GM21526 (cell line): ENCODE measurements at regions not wholly inside any gene's neighbourhood (a gene's known extent, or its start where the extent isn't known, plus 50 kb on each side); places are given as distances from the start of the nearest gene placed in this dataset.
"Not testable (repeated sequence)": the region's sequence is repeated elsewhere in the genome, so short reads cannot be mapped to it uniquely, and the experiment has no call there.

Source experiments
- ATAC-seq: cut with Tn5 transposase; IDR thresholded peaks from one replicate; pipeline ENCODE4 v1.9.1; 2021; ENCODE audit warnings: moderate library complexity; ENCODE audit not compliant: unreplicated experiment, low FRiP score

DNA sequence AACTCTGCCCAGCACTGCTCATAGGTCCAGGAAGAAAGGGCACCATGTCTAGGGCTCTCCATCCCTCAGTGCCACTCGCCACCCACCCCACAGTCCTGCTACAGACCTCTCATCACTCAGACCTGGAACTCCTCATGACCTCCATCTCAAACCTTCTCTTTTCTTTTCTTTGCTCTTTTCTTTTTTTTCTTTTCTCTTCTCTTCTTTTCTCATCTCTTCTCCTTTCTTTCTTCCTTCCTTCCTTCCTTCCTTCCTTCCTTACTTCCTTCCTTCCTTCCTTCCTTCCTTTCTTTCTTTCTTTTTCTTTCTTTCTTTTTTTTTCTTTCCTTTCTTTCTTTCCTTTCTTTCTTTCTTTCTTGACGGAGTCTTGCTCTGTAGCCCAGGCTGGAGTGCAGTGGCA lies 122.2 kb downstream of the KLF6 start:
- no peak for ATAC-seq

DNA sequence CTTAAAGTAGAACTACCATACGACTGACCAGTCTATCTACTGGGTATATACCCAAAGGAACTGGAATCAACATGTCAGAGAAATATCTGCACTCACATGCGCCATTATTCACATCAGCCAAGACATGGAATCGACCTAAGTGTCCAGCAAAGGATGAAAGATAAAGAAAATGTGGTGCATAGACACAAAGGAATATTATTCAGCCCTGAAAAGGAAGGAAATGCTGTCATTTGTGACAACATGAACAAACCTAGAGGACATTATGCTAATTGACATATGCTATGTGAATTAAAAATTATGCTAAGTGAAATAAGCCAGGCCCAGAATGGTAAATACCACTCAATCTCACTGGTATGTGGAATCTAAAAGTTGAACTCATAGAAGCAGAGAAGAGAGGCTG lies 123.7 kb downstream of the KLF6 start:
- no peak for ATAC-seq

DNA sequence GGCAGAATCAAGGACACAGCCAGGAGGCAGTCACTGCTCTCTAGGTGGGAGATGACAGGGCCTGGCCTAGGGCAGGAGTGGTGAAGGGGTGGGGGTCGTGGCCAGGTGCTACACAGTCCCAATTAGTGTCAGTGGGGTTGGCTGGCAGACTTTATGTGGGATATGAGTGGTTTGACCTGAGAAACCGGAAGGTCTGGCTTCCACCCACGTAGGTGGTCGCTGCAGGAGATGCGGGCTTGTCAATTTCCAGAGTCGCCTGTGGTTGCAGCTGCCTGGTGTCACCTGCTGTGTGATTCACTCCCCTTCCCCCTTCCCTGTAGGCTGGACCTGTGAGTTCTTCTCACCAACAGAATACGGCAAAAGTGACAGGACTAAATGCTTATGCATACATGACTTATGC lies 124.3 kb downstream of the KLF6 start:
- ATAC-seq: no peak

DNA sequence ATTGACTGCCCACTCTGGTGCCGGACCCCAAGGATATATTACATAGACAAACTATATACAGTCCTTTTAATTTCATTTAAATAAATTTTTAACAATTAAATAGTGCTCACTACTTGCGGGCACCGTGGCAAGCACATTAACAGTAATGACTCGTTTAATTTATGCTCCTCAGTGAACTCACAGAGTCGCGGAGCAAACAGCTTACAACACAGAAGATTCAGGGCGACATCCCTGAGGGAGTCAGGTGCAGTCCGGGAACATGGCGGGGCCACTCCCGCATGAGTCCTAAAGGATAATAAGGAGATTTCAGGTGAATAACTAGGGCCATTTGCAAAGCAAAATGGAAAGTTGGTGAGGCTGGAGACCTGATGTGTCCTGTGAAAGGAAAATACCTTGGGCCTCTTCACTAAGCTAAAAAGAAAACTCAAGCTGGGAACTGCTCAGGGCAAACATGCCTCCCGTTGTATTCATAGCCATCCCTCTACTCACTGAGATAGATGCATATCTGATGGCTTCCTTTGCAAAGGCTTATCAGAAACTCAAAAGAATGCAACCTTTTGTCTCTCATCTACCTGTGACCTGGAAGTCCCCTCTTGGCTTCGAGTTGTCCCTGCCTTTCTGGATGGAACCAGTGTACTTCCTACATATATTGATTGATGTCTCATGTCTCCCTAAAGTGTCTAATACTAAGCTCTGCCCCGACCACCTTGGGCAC lies 125.6 kb downstream of the KLF6 start:
- ATAC-seq: no peak

DNA sequence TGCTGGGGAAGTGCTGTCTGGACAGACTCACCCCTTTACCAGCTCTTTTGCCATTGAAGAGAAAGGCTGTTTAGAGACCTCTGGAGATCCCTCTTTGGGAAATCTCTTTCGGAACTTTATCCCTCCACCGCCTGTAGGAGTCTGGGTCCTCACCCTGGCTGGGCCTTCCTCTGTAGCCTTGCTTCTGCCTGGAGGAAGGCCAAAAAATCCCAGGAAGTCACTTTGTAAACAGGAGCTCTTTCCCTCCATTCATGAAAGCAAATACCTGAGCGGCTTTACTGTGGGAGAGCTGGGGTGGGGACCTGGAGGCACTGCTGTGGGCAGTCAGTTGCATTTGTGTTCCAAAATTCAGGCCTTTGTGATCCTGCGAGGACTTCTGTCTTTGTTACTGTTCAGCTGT lies 126.2 kb downstream of the KLF6 start:
- no peak for ATAC-seq

DNA sequence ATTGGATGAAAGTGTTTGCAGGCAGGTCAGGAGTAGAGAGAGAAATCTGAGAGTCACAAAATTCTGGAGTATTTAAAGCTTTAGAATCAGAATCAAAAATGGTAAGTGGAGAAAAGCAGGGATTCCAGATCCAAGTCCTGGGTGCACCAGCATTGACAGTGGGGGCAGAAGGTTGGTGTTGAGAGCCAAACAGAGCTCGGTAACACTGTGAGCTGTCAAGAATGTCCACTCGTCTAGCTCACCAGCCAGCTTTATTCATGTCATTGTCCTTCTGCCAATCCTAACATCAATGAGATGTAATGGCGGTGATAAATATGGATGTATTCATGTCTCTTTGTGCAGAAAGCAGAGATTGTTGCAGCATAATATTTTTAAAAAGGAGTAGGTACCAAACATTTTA lies 128.8 kb downstream of the KLF6 start:
- ATAC-seq: no peak

DNA sequence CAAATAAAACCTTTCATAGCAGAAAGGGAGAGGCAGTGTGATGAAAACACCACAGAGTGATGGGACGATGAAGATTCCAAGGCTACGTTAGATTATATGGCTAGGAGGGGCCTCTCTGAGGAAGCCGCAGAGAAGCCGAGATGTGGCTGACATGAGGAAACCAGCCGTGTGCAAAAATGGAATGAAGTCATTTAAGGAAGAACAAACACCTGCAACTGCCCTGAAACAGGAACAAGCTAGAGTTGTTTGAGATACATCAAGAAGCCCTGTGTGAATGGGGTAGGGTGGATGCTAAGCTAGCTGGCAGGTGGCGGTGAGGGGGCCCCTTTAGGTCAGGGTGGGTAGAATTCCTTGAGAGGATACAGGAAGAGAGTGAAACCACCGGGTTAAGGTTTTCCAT lies 129.5 kb downstream of the KLF6 start:
- no peak for ATAC-seq

DNA sequence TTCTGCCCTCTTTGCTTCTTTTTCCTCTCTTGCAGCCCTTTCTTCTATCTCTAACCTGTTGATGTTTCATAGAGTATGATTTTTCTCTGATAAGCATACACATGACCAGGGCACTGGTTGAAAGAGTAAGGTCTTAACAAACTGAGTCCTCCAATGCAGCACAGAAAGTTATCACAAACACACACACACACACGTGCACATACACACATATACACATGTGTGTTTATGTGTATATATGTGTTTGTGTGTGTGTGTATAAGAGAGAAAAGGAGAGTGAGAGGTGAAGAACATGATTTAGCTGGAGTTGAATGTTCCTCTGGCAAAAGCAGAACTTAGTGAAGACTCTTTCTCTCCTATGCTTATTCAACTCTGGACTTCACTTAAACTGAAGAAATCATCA lies 130.0 kb downstream of the KLF6 start:
- no peak for ATAC-seq

DNA sequence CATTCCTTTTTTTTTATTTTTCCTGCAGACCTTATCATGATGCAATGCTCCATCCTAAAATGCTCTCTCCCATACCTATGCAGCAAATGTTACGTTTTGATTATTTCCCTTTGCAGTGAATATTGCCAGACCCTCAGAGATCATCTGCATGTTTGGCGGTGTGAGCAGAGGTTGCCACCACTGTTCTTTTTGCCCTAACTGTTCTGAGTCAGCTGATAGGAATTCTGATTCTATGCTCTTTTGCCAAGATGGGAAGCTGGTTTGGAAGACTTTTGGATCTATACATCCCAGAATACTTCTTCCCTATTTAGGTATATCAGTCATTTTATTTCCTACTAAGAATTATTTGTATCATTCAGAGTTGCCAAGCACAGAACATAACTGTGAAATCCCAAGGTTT lies 130.5 kb downstream of the KLF6 start:
- ATAC-seq: no peak

DNA sequence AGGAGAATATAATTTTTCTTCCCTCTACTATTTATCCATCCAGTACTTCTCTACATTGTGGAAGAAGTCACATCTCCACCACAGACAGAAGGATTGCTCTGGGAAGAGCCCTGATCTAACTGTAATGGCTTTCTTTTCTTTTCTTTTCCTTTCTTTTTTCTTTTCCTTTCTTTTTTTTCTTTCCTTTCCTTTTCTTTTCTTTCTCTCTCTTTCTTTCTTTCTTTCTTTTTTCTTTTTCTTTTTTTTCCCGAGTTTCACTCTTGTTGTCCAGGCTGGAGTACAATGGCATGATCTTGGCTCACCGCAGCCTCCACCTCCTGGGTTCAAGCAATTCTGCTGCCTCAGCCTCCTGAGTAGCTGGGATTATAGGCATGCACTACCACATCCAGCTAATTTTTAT lies 131.7 kb downstream of the KLF6 start:
- not testable (repeated sequence) for ATAC-seq

DNA sequence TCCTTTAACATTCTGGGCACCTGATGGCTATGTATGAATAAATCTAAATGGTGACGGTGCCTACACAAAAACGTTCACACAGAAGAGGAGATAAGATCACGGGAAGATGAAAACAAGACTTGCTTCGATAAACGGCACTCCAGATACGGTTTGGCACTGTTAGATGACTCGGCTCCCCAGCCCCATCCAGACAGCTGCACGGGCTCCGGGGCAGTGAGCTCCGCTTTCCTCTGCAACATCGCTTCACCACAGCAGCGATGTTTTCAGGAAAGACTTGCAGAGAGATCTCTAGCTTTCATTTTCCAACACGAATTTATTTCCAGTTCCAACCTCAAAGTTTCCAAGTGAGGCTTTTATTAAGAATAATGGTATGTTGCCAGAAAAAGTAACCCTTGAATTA lies 132.1 kb downstream of the KLF6 start:
- ATAC-seq: no peak

DNA sequence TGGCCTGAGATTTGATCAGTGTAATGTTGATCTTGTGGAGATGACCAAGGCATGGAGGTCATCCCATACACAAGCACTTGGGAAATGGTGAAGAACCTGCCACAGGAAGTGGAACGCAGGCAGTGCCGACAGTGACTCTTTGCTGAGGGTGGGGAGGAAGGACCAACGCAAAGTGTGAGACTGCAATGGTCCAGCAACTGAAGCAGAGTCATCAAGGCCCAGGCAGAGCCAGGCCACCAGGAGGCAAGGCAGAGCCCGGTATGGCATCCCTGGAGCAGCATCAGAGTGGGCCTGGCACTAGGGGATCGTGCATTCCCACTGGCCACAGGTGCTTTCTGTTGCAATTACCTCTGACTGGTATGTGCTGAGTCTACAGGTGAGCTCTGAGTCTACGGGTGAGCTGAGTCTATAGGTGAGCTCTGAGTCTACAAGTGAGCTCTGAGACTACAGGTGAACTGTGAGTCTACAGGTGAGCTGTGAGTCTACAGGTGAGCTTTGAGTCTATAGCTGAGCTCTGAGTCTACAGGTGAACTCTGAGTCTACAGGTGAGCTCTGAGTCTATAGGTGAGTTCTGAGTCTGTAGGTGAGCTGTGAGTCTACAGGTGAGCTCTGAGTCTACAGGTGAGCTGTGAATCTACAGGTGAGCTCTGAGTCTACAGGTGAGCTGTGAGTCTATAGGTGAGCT lies 132.9 kb downstream of the KLF6 start:
- no peak for ATAC-seq

DNA sequence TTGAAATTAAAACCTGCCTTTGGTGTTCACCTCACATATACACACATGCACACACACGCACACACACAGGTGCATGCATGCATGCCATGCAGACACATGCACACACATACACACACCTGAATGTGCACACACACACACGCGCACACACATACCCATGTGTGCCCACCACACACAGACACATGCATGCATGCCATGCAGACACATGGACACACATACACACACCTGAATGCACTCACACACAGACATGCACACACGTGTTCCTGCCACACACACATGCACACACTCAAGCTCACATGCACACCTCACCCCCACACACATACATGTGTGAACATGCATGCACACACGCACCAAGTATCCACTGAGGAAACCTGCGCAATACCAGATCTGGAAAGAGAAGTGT lies 136.4 kb downstream of the KLF6 start:
- no peak for ATAC-seq

DNA sequence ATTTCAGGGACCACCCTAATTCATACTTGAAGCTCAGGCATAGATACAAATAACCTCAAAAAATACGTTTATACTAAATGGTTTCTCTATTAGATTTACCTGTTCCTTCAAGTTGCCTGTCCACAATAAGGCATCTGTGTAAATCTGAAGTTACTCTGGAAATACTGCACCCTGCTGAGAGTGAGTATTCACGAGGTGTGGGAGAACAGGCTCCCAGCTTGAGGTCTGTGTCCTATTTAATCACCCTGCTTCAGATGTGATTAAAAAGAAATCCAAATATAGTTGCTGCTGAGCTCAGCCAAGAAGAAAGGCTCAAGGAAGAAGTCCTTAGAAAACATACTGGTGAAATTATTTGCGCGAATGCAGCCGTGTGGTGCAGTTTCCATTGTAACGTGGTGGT lies 136.8 kb downstream of the KLF6 start:
- ATAC-seq: no peak

DNA sequence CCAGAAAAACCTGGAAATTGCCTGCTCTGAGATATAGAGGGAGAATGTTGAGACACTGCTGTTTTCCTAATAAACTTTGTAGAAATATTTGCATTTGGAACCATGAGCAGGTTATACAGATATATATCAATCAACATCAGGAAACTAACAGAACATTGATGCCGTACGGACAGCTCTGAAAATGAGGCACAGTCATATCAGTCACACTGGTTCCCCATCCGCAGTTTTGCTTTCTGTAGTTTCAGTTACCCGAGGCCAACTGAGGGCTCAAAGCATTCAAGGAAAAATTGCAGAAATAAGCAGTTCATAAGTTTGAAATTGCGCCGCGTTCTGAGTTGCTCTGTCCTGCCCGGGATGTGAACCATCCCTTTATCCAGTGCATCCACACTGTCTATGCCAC lies 137.9 kb downstream of the KLF6 start:
- ATAC-seq: peak; percentile 89

DNA sequence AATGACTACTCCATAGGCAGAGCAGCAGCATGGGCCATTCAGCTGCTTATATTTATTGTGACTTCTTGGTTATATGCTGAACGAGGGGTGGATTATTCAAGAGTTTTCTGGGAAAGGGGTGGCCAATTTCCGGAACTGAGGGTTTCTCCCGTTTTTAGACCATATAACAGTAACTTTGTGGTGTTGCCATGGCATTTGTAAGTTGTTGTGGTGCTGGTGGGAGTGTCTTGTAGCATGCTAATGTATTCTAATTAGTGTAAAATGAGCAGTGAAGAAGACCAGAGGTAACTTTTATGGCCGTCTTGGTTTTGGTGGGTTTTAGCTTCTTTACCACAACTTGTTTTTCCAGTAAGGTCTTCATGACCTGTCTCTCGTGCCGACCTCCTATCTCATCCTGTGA lies 139.6 kb downstream of the KLF6 start:
- no peak for ATAC-seq

DNA sequence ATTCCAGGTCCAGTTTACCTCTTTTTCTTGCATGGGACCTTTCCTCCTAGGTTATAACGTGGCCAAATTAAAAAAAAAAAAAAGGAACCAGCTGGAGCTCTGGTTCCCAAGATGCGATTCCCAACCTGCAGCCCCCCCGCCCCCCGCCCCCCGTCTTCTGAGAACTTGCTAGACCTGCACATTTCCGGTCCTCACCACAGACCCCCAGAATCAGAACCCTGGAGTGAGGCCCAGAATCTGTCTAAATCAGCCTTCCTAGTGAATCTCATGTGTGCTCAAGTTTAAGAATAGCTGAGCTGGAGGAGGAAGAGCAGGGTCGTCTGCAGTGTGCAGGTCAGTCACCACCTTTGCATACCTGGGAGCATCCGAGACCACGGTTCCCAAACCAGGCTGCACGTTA lies 144.2 kb downstream of the KLF6 start:
- ATAC-seq: no peak

DNA sequence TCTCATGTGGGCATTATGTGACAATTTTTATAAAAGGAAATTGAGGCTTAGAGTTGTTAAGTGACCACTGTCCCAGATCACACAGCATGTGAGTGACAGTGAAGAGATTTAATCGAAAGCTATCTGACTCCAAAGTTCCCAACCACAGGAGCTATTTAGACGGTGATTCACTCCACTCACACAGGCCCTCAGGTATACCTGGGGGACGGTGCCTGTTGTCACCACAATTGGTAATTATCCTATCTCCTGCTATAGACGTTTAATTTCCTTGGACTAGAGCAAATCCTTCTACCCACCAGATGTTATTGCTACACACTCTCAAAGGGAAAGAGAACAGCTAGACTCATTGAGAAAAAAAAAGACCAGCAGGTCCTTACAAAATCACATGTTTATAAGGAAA lies 145.5 kb downstream of the KLF6 start:
- ATAC-seq: no peak

DNA sequence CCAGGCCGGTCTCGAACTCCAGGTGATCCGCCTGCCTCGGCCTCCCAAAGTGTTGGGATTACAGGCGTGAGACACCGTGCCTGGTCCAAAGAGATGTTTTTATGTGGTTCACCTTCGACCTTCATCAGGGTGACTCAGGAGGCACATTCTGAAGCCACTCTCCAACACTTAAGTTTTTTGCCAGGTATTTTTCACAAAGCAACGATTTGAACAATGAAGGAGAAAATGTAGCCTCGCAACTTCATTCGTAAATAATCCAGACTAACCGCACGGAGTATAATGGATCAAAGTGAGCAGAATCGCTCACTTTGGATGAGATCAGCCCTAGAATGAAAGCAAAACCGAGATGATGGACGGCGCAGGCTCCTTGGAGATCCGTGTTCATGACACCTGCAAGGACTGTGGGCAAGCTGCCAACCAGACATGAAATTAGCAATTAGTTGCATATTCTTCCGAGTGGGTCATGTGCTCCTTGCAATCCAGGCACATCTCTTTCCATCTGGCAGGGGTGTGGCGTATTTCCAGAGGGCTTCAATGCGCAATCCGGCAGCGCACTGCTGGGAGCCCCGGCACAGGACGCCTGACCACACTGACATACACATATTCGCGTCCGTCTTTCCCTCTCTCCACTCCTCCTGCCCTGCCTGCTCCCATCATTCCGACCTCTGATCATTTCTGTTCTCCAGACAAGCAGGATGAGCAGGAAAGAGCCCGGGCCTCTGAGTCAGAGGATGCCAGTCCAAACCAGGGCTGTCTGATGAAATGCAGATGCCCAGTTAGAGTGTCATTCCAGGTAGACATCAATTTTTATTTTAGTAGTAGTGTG lies 148.4 kb downstream of the KLF6 start:
- ATAC-seq: no peak

DNA sequence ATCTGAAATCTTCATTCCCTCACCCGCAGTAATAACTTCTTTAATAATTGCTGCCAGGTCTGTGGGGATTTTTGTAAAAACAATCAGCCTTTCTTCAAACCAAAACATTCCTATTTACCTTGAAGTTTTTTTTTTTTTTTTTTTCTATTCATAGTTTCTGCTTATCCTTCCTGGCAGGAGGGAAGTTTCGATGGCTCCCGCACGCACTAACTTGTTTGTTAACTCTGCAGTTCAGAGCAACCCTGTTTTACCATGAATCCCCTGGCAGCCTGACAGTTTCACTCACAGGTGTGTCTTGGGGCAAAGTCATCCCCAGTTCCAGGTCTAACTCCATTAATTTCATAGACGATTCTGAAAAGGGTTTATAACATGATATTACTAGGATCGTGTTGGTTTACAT lies 149.3 kb downstream of the KLF6 start:
- no peak for ATAC-seq

DNA sequence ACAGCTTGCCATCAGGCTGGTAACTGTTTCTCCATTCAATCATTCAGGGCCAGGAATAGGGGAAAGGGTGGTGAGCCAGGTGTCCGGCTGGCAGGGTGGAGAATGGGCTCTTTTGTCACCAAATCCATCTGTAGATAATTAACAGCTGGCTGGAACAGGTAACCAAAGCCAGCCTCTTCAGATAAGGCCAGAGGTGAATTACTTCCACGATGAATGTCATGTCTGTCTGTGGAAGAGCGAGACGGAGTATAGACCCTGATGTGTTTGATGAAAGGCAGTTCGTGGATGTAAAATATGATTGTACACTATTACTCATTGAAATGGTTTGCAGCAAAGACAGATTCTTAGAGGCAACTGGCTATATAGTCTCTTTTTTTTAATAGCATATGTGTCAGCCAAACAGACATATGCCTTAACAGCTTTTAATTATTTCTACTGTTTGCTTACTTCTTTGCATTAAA lies 149.8 kb downstream of the KLF6 start:
- ATAC-seq: no peak

DNA sequence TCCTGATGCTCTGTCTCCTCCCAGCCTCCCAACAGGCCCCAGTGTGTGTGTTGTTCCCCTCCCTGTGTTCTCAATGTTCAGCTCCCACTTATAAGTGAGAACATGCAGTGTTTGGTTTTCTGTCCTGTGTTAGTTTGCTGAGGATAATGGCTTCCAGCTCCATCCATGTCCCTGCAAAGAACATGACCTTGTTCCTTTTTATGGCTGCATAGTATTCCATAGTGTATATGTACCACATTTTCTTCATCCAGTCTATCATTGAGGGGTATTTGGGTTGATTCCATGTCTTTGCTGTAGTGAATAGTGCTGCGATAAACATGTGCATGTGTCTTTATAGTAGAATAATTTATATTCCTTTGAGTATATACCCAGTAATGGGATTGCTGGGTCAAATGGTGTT lies 150.4 kb downstream of the KLF6 start:
- not testable (repeated sequence) for ATAC-seq
